Myocyte (in vitro differentiated cells): ENCODE measurements at regions not wholly inside any gene's neighbourhood (a gene's known extent, or its start where the extent isn't known, plus 50 kb on each side); places are given as distances from the start of the nearest gene placed in this dataset.

Experiments used
- DNase-seq: peaks from one replicate; pipeline ENCODE4 v3.0.0-alpha.2; 2012; ENCODE audit warnings: low read depth

DNA sequence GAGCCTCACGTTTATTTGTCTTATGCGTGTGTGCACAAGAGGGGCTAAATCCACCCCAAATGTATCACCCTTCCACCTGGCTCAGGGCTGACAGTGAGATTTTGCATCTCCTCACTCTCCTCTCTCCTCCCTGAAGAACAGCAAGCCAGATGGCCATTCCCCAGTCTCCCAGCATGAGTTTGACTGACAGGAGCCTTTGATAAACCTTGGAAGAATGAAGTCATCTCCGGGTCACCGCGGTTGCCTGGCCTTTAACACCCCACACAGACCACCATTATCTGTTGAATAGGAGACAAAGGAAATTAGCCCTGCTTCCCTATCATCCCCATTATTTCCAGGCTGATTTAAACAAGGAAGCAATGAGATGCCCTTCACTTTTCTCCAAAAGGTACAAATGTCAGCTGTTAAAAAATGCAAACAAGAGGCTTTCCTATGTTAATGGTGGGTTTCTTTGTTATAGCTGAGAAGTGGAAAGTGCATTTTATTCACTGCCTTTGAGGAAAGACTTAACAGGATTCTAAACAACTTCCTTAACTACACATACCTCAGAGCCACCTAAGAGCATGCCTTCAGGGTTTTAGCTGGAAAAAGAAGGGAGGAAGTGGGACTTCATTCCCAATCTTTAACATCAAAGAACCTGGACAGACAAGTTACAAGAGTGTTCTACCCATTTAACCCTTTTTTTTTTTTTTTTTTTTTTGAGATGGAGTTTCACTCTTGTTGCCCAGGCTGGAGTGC lies 524.8 kb upstream of the ID4 start:
- DNase-seq = no peak

DNA sequence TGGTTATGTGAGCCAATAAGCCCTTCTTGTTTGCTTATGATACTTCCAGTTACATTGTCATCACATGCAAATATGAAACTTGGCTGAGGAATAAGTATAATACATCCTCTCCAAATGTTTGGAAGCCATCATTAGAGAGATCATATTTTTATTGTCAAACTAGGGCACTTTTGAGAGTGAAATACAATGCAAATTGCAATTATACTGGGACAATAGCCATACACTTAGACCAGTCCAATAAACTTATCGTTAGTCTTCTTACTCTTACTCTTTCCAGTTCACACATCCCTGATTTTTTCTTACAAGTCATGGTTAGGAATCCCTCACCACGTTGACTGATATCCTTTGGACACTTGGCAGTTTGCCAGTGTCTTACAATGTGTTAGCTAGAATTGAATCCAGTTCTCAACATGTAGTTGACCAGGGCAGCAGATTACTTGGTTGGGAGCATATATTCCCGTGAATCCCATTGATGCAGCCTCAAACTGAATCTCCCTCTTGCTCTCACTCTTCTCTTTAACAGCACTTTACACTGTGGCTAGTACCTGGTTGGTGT lies 519.7 kb upstream of the ID4 start:
- DNase-seq = no peak

DNA sequence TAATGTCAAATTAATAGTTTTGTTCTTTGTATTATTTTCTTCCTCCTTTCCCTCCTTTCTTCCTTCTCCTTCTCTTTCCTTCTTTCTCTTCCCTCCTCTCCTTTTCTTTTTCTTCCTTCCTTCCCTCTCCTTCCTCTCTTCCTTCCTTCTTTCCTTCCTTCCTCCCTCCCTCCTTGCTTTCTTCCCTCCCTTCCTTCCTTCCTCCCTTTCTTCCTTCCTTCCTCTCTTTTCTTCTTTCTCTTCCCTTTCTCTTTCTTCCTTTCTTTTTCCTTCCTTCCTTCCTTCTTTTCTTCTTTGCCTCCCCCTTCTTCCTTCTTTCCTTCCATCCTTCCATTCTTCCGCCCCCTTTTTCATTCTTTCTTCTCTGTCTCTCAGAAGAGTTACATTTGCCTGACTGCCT lies 518.2 kb upstream of the ID4 start:
- no peak for DNase-seq

DNA sequence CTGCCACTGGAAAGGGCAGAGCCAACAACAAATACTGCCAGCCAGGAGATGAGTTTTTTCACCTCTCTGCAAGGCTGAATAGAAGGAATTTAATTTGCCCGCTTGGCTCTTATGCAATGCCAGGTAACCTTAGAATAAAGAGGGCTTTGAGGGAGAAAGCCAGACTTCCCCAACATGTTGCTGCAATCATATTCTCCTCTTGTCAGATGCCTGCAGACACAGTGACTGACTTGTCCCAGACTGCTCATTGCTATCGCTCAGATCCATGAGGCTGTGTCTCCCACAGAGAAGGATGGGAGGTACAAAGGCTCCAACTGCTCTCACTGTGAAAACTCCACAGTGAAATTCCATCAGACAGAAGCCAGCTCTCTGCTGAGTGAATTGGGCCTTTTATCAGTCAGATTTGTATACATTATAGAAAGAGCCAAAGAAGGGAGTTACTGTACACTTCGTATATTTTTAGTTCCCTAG lies 517.0 kb upstream of the ID4 start:
- no peak for DNase-seq

DNA sequence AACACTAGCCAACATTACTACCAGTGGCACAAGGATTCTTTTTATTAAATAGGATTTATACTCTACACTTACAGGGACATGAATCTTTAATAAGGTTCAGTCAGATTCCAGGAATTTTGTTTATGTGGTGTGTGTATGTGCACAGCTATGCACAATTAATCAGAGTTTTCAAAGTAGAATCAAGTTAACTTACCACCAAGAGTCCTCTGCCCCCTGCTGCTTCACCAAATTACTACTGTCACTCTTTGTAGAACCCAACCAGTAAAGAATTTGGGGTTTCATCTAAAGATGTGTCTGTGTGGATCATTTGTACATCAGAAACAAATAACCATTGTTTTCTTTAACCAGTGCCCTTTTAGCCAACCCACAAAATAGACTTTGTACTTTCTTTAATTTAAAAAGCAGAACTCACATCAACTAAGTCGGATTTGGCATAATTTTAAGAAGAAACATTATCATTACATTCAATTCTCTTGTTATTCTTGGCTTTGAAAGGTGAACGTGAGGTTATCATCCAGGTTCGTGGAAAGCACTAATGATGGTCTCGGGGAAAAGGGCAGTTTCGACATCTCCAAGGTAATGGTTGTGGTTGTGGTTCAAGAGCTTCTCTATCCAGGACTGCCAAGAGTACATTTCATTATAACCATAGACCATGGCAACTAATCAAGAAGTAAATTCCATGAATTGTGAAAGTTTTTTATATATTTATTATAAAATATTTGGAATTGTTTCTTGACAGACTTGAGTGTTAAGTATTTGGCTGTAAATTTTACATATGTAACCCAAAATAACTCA lies 514.3 kb upstream of the ID4 start:
- DNase-seq = no peak

DNA sequence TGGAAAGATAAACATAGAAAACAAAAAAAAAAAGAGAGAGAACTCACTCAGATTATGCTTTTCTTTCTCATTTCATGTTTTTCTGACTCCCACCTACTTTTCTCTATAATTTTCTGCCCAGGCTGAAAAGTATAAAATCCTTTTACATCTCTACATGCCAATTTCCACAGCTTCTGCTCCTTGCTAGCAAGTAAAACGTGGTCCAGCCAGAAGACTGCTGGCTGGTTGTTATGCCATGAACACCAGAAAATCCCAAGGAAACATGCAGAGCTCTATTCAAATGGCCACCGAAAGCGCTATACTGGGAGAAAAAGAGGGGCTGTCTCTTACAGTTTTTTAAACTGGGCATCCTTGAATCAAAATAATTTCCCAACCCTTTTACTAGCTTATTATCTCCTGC lies 512.8 kb upstream of the ID4 start:
- DNase-seq = no peak

DNA sequence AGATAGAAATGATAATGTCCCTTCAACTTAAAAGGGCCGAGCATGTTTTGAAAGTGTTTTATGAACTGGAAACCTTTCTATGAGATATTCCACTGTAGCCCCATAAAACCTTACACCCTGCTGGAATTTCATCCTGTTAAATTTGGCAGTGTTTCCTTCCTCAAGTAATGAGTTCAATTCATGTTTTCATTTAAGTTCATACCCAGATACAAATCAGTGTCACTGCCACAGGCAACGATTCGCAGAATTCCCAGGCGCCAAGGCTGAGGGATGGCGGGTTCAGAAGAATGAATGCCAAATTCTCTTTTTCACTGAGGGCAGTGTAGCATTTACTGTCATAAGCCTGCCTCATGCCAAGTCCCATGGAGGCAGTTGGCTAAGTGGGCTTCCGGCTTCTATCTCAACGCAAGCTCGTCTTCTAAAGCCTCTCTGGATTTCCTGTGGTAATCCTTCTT lies 511.8 kb upstream of the ID4 start:
- no peak for DNase-seq

DNA sequence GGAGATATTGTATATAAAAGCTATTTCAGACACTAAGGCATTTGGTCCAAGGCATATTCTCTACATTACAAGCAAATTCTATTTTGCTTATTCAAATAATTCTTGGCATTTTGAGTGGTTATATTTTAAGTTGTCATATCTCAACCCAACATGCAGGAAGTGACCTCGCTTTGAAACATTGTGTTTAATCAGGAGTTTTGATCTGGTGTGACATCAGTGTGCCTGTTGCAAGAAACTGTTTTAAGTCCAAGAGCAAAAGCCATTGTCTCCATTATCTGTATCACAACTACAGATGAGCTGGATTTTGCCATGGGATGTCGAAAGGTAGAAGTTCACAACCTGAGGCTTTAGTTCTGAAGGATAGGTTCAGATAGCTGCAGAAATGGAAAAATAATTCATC lies 509.9 kb upstream of the ID4 start:
- DNase-seq = no peak

DNA sequence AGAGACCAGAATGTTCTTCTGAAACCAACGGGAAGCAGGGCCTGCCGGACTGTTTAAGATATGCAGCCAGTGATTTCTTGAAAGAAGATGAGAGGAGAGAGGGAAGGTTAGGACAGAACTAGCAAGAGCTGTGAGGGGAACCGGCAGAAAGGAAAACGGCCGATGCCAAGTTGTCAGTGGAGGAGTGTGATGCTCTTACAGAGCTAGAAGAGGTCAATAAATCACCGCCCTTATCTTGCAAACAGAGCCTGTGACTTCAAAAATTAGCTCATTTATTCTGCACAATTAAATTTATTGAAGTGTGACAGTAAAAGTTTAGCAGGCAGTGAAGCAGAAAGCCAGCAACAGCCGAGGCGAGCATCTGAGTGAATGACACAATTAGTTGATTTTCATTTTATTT lies 509.5 kb upstream of the ID4 start:
- DNase-seq = no peak

DNA sequence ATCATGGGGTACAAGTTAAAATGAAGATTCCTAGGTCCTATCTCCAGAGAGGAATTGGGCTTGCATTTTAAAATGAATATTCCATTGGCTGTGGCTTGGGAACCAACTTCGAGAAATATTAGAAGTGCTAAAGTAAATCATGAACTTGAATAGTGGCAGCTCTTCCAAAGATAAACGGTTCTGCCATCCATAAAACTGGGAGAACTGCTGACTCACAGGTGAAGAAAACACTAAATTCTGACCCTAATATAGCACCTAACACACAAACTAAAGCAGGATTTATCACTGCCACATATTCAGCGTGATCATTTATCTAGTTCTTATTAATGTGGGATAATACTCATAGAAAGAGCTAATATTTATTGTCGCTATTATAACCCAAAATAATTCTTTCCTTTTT lies 508.1 kb upstream of the ID4 start:
- no peak for DNase-seq

DNA sequence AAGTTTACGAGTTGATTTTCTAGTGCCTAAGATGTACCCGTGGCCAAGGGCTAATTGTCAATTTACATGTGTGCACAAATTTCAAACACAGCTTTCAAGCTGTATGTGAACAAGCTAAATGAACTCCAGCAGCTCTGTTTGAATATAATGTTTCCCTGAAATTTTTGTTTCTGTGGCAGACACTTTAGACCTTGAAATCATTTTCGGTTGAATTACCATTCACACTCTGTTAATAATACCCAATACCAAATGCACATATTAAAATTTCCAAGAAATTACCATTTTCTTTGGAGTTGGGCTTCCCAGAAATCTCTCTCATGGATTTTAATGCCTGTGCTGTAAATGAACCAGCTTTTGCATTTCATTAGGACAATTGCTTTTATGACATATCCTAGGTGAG lies 506.1 kb upstream of the ID4 start:
- no peak for DNase-seq

DNA sequence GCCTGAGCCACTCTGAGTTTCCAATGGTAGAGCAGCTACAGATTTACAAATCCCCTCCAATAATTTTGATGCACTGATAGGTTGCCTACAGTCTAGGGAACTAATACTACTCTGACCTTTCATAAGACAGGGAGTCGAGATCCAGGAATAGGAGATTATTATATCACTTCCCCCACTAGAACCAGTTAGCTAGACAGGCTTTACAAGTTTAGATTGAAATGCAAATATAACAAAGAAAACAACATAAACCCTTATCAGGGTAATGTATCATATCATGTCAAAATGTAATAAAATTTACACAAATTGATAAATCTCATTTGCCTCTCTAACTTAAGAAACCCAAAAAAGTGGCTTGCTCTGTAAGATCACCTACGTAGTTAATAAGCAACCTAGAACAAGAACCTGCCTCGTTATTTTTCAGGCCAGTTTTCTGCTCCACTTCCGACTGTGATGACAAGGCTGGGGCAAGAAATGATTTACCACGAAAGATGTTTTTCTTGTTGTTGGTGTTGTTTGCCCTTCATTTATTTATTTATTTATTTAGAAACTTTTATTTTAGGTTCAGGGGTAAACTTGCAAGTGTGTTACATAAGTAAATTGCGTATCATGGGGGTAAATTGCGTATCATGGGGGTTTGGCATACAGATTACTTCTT lies 504.2 kb upstream of the ID4 start:
- no peak for DNase-seq

DNA sequence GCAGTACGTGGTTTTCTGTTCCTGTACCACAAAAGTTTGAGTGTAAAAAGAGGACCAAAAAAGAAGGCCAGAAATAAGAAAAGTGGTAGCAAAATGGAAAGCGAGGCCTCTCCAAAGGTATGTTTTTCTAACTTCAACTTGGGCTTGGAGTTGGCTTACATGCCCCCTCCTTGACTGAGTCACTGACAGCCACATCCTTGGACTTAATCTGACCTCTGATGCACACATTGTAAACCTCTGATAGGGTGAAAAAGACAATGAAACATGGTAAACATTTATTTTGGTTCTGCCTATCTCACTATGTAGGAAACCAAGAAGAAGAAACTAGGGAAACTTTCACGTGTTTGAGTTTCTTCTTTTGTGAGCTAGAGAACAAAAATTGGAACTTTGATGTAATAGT lies 503.2 kb upstream of the ID4 start:
- DNase-seq = no peak

DNA sequence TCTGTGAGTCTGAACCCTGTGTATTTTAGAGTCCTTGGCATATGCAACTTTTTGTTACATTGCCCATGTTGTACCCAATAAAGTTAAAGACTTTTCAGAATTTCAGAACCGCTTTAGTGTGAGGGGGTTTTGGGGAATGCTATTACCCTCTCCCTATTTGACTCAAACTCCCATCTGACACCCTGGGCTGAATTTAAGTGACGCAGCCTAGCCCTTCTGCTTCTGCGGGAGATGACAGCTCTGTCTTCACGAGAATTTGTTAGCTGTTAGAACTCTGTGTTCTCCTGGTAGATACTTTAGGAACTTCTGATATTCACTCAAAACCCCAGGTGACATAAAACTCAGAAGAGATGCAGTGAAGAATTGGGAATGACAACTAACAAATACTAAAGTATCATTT lies 500.6 kb upstream of the ID4 start:
- DNase-seq = no peak

DNA sequence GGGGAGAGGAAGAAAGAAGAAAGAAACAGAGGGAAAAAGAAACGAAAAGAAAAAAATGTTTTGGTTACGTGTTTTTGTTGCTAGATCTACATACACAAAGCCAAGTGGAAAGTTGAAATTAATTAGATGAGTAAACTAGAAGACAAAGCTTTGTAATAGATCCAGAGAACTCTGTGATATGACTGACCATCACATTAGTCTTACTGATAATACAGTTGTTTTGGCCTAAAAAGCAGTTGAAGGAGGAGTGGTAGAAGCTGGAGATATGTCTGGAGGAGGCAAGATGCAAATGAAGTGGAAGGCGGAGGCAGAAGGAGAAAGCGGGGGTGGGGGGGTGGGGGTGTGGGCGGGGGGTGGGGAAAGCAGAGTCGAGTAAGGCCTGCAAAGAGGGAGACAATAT lies 500.1 kb upstream of the ID4 start:
- no peak for DNase-seq

DNA sequence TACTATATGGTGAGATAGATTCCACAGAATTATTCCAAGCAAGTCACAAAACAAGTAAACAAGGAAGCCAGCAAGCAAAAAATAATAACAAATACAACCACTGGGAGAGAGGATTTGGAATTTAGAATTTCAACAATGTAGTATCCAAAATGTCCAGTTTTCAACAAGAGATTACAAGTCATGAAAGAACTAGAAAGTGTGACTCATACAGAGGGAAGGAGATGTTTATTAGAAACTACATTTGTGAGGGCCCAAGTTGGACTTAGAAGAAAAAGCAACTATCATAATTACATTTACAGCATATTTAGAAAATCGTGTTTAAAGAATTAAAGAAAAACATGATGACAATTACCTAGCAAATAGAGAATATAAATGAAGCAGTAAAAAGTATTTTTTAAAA lies 494.6 kb upstream of the ID4 start:
- DNase-seq = no peak

DNA sequence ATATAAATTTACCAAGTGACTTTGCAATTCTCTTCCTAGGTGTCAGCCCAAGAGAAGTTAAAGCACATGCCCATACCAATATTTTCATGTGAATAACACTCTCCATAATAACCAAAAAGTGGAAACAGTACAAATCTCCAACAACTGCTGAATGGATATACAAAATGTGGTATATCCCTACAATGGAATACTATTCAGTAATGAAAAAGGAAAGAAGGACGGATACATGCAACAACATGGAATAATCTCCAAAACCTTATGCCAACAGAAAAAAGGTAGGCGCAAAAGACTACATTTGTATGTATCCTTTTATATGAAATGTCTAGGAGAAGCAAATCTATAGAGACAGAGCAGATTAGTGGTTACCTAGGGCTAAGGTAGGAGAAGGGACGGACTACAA lies 487.7 kb upstream of the ID4 start:
- no peak for DNase-seq

DNA sequence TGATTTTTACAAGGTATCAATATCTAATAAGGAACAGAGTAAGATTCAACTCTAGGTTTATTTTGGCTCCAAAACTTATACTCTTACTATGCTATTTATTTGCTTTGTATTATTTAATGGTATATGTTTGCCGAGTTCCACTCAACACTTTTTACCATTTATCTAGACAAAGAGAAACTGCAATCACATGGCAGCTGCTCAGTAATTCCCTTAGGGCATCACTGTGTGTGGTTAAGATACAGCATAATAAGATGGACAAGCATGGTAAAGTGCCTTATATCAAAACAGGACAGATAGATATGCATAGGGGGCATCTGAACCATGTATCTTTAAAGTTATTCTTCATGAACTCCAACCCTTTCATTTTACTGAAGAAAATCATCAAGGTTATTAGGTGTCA lies 483.0 kb upstream of the ID4 start:
- DNase-seq = no peak

DNA sequence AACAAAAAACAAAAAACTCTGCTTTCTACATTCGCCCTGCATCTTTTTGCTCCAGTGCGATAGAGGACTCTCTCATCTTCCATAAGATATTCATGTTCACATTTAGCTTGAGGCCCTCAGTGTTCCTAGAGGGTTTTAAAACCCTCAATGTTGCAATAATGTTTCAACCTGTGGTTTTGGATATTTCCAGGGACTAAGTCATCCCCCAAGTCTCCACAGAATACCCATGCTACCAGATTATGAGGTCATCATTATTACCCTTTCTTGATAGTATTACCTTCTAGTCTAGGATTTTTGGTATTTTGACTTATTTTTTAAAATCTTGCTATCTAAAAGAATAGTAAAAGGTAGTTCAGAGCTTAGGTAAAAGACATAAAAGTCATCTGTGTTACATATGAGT lies 480.5 kb upstream of the ID4 start:
- DNase-seq = no peak

DNA sequence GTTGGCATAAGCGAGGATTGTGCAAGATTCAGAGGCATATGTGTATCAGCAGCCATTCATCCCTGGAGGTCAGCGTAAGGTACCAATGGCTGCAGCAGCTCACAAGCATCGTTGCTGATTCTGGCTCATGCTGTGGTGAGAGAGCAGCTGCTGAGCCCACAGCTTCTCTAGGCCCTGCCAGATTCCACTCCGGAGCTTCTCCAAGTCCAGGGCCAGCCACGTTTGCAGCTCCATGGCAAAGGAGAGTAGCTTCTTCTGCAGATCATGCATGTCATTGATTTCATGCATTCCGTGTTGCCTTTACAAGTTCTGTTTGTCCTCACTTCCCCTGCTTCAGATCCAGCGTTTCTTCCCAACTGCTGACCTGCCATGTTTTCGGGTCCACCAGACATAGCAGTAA lies 474.8 kb upstream of the ID4 start:
- DNase-seq = no peak

DNA sequence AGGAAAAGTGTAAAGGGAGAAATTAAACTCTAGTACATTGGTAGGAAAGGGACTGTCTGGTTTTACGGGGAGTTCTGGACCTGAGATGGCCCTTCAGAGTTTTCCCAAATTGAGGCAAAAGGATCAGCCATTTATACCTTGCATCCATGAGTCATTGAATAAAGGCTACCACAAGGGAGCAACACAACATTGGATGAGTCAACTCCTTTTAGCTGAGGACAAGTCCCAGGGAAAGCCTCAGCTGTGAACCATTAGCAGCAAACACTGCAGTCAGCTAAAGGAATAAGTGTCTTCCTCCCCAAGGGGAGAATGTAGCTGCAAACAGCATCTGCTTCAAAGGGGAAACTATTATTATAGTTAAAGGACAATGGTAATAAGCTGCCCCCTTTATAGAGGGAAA lies 468.7 kb upstream of the ID4 start:
- DNase-seq = no peak

DNA sequence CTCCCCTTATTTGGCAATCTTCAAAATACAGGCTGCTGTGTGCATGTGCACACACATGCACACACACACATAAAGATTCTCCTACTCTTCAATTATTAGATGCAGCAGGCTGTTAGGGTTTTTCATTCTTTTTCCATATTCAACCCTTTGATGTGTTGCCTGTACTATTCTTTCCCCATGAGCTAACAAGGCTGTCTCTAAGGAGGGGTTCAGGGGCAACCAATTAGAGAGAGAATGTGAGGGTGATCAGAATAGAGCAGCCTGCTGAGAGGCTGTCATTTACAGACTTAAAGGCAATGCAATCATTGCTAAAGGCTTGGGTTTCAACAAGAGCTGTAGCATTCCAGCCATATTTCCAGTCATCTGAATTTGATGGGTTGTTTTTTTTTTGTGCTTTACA lies 467.4 kb upstream of the ID4 start:
- no peak for DNase-seq
